Vagina (tissue), 2 donors: ENCODE measurements at regions not wholly inside any gene's neighbourhood (a gene's known extent, or its start where the extent isn't known, plus 50 kb on each side); places are given as distances from the start of the nearest gene placed in this dataset.

Experiments
- DNase-seq, 2 donors: peaks; one replicate each; pipeline ENCODE4 v3.0.0-alpha.2; 2017; ENCODE audit errors: extremely low spot score in 2 of 2
- H3K27ac ChIP-seq: fragments of 200-600 bp; sonication (generic); one replicate; pipeline ENCODE4 v1.5.1; 2019
- H3K27me3 ChIP-seq: fragments of 200-600 bp; sonication (generic); one replicate; pipeline ENCODE4 v1.5.1; 2019
- H3K36me3 ChIP-seq, 2 donors: fragments of 200-600 bp; sonication (generic); one replicate each; pipeline ENCODE4 v1.5.1; 2017 to 2019
- H3K4me1 ChIP-seq: fragments of 200-600 bp; sonication (generic); one replicate; pipeline ENCODE4 v1.5.1; 2019
- H3K4me3 ChIP-seq, 2 donors: fragments of 200-600 bp; sonication (generic); 1 replicate in 1 of 2; 2 replicates in 1 of 2; pipeline ENCODE4 v1.5.1; 2016 to 2019
- H3K9me3 ChIP-seq: fragments of 200-600 bp; sonication (generic); one replicate; pipeline ENCODE4 v1.5.1; 2019
- POLR2A ChIP-seq, 2 donors: fragments of 450-650 bp; IDR thresholded peaks; one replicate each; pipeline ENCODE4 v1.6.1; 2017; ENCODE audit warnings: antibody characterized with exemption in 2 of 2, mild to moderate bottlenecking in 2 of 2, moderate library complexity in 2 of 2
- POLR2AphosphoS5 ChIP-seq, 2 donors: sonication (generic); formaldehyde crosslinking; IDR thresholded peaks; one replicate each; pipeline ENCODE4 v1.9.0; 2017; ENCODE audit warnings: antibody characterized with exemption in 2 of 2, mild to moderate bottlenecking in 2 of 2, low read depth in 1 of 2; ENCODE audit not compliant: insufficient read depth in 1 of 2
- intact Hi-C: fragments of 100-400 bp; cut with DNase I; formaldehyde crosslinking; loops from one replicate; pipeline ENCODE4 v1.15.1; 2023
- TF ChIP-seq, protein P1 (sequence below), 3 experiments: fragments of 450-650 bp in 2 of 3; fragments of 200-600 bp in 1 of 3; sonication (generic) in 1 of 3; IDR thresholded peaks; one replicate each; pipeline ENCODE4 v1.5.1; 2017 to 2019; ENCODE audit warnings: antibody characterized with exemption in 3 of 3, mild to moderate bottlenecking in 2 of 3, moderate library complexity in 2 of 3

DNA sequence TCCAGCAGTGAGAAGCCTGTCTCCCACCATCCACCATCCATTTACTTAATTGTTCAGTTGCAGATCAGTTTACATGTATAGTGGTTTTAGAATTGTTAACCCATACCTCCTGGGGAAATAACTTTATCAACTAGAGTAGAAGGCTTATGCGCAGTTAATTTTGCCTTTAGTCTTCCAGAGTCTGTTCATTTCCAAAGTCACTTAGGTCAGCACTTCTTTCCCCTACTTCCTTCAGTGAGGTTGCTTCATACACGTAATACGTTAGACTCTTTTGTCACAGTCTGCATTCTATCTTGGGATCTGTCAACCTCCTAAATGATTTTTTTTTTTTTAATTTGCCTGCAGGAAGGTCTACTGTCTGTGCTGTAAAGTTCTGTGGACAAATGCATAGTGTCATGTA, 495.6 kb upstream of the ISX start:
- Histone ChIP-seq H3K4me3 (no peak overlapping the region), H3K27me3 (no peaks in the 10 kb centered on the region), H3K27ac (no peak overlapping the region), H3K9me3 (no peaks in the 10 kb centered on the region), H3K4me1 (no peaks in the 10 kb centered on the region), H3K36me3 (no peaks in the 10 kb centered on the region)
- no peak for DNase-seq
- no peak for TF ChIP-seq POLR2A (IDR thresholded peaks at IDR 0.05)
- no peak for TF ChIP-seq POLR2AphosphoS5 (IDR thresholded peaks at IDR 0.05; ENCODE audit: insufficient read depth in 1 of 2, low read depth in 1 of 2)
- TF ChIP-seq, protein P1, sequence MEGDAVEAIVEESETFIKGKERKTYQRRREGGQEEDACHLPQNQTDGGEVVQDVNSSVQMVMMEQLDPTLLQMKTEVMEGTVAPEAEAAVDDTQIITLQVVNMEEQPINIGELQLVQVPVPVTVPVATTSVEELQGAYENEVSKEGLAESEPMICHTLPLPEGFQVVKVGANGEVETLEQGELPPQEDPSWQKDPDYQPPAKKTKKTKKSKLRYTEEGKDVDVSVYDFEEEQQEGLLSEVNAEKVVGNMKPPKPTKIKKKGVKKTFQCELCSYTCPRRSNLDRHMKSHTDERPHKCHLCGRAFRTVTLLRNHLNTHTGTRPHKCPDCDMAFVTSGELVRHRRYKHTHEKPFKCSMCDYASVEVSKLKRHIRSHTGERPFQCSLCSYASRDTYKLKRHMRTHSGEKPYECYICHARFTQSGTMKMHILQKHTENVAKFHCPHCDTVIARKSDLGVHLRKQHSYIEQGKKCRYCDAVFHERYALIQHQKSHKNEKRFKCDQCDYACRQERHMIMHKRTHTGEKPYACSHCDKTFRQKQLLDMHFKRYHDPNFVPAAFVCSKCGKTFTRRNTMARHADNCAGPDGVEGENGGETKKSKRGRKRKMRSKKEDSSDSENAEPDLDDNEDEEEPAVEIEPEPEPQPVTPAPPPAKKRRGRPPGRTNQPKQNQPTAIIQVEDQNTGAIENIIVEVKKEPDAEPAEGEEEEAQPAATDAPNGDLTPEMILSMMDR (IDR thresholded peaks at IDR 0.05): no peak
- intact Hi-C loops: no loop called here

DNA sequence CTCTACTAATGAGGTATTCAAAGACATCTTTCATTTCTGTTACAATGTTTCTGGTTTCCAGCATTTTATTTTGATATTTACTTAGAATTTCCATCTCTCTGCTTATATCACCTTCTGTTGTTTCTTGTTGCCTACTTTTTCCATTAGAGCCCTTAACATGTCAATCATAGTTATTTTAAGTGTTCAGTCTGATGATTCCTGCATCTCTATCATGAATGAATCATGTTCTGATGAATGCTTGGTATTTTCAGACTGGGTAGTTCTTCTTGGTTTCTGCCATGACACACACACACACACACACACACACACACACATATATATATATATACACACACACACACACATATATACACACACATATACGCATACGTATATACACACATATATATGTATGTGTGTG, 486.4 kb upstream of the ISX start:
- intact Hi-C loops: no loop called here
- no peak for DNase-seq
- TF ChIP-seq POLR2AphosphoS5 (IDR thresholded peaks at IDR 0.05; ENCODE audit: insufficient read depth in 1 of 2, low read depth in 1 of 2): no peak
- no peak for TF ChIP-seq POLR2A (IDR thresholded peaks at IDR 0.05)
- TF ChIP-seq, protein P1 (IDR thresholded peaks at IDR 0.05): no peak
- H3K27me3 ChIP-seq: no peaks in the 10 kb centered on the region
- no peak overlapping the region for H3K4me3 ChIP-seq
- no peaks in the 10 kb centered on the region for H3K36me3 ChIP-seq
- no peaks in the 10 kb centered on the region for H3K4me1 ChIP-seq
- H3K9me3 ChIP-seq: no peaks in the 10 kb centered on the region
- H3K27ac ChIP-seq: no peak overlapping the region

DNA sequence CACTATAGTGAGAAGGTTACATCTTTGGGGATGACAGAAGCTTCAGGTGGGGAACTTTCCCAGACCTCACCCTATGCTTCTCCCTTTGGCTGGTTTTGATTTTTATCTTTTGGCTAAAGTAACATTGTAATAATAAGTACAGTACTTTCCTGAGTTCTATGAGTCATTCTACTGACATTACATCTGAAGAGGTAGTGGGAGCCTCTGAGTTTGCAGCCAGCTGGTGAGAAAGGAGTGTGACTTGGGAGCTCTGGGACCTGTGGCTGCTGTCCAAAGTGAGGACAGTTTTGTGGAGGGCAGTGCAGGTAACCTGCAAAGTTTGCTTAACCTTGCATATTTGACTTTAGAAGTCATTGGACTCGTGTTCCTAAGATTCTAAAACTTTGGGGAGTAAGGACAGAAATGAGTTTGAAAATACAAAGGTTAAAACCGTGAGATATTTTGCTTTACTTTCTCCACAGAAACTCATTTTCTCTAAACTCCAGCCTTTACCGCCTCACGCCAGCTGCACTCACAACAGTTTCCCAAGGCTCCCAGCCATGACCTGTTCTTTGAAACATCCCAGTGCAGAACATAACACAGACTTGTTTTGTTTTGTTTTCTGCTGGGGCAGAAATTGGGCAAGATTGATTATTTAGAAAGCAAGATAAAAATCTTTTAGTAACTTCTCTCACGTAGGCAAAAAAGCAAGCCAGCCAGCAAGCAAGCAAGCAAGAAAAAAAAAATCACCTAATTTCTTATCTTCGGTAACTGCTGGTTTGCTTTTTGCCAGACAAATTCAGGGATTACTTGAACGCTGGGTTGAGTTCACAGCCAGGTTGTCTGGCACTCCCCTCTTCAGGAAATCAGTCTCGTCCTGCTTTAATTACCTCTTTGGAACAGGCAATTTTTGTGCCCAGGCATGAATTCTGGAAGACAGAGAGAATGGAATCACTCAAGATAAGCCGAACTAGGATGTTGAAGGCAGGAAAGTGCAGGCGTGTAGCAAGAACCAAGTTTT, 478.3 kb upstream of the ISX start:
- no peak overlapping the region for H3K4me3 ChIP-seq
- TF ChIP-seq POLR2AphosphoS5 (IDR thresholded peaks at IDR 0.05; ENCODE audit: insufficient read depth in 1 of 2, low read depth in 1 of 2) (peak in 1 of 2 donors; percentile 36), POLR2A (IDR thresholded peaks at IDR 0.05) (no peak)
- TF ChIP-seq, protein P1 (IDR thresholded peaks at IDR 0.05): no peak
- no peaks in the 10 kb centered on the region for H3K36me3 ChIP-seq
- no peaks in the 10 kb centered on the region for H3K27me3 ChIP-seq
- intact Hi-C loops: no loop called here
- H3K4me1 ChIP-seq: peaks cover 16% of the 10 kb centered on the region
- H3K27ac ChIP-seq: no peak overlapping the region
- DNase-seq: no peak
- no peaks in the 10 kb centered on the region for H3K9me3 ChIP-seq

DNA sequence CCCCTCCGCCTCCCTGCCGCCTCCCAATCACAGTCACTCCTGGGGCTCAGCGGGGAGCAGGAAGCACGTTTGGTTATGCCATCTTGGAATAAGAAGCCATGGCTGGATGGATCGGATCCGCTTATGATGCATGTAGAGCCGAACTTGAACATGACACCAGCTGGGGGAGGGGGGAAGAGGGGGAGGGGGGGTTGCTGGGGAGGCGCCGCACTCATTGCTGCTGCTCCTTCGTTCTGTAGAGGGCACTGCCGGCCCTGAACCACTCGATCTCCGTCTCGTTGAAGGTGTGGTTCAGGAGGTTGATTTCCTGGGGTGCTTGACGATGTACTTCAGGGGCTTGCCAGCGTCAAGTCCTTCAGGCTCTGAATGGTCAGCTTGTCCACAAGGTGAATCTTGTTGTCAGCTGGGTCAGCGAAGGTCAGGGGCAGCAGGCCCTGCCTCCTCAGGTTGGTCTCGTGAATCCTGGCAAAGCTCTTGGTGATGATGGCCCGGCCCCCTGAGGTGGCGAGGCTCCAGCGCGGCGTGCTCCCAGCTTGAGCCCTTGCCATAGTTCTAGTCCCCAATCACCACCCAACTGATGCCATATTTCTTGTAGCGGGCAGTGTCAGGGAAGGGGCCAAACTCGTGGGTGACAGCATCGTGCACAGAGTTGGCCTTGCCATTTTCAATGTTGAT, 476.9 kb upstream of the ISX start:
- Histone ChIP-seq H3K27me3 (no peaks in the 10 kb centered on the region), H3K27ac (no peak overlapping the region), H3K36me3 (no peaks in the 10 kb centered on the region), H3K9me3 (no peaks in the 10 kb centered on the region), H3K4me3 (no peak overlapping the region), H3K4me1 (peaks cover 16% of the 10 kb centered on the region)
- intact Hi-C loops: no loop called here
- DNase-seq: no peak
- TF ChIP-seq POLR2AphosphoS5 (IDR thresholded peaks at IDR 0.05; ENCODE audit: insufficient read depth in 1 of 2, low read depth in 1 of 2): no peak
- TF ChIP-seq, protein P1 (IDR thresholded peaks at IDR 0.05): no peak
- no peak for TF ChIP-seq POLR2A (IDR thresholded peaks at IDR 0.05)
